Upper lobe of left lung (tissue), 6 donors: ENCODE measurements at regions not wholly inside any gene's neighbourhood (a gene's known extent, or its start where the extent isn't known, plus 50 kb on each side); places are given as distances from the start of the nearest gene placed in this dataset.

Source experiments
- ATAC-seq, 2 donors: fragments of 200-7000 bp; cut with Tn5 transposase; one replicate each; pipeline ENCODE4 v1.9.1; 2022; ENCODE audit warnings: mild to moderate bottlenecking in 2 of 2, moderate library complexity in 2 of 2; ENCODE audit not compliant: low FRiP score in 2 of 2
- DNase-seq, 2 donors: peaks; one replicate each; pipeline ENCODE4 v3.0.0-alpha.2; 2019 to 2020
- H3K27ac ChIP-seq, 4 donors: fragments of 200-600 bp; sonication (generic); one replicate each; pipeline ENCODE4 v1.5.1; 2016 to 2019
- H3K27me3 ChIP-seq, 4 donors: fragments of 200-600 bp; sonication (generic); one replicate each; pipeline ENCODE4 v1.5.1; 2017 to 2019
- H3K36me3 ChIP-seq, 4 donors: fragments of 200-600 bp; sonication (generic); one replicate each; pipeline ENCODE4 v1.5.1; 2016 to 2019
- H3K4me1 ChIP-seq, 4 donors: fragments of 200-600 bp; sonication (generic); one replicate each; pipeline ENCODE4 v1.5.1; 2018 to 2019
- H3K4me3 ChIP-seq, 4 donors: fragments of 200-600 bp; sonication (generic); one replicate each; pipeline ENCODE4 v1.5.1; 2017 to 2019; ENCODE audit warnings: mild to moderate bottlenecking in 2 of 4, moderate library complexity in 1 of 4
- H3K9me3 ChIP-seq, 4 donors: fragments of 200-600 bp; sonication (generic); one replicate each; pipeline ENCODE4 v1.5.1; 2018 to 2019
- CTCF ChIP-seq, 6 experiments: fragments of 450-650 bp in 4 of 6; fragments of 200-600 bp in 2 of 6; sonication (generic) in 2 of 6; IDR thresholded peaks; one replicate each; pipeline ENCODE4 v1.5.1; 2016 to 2019; ENCODE audit warnings: antibody characterized with exemption in 6 of 6
- EP300 ChIP-seq, 4 donors: sonication (generic); formaldehyde crosslinking; IDR thresholded peaks; one replicate each; pipeline ENCODE4 v1.5.1; 2017; ENCODE audit warnings: antibody characterized with exemption in 4 of 4, control low read depth in 2 of 4
- POLR2A ChIP-seq, 4 donors: fragments of 450-650 bp; IDR thresholded peaks; one replicate each; pipeline ENCODE4 v1.5.1; 2016 to 2017; ENCODE audit warnings: antibody characterized with exemption in 4 of 4, mild to moderate bottlenecking in 2 of 4
- POLR2AphosphoS5 ChIP-seq, 2 donors: sonication (generic); formaldehyde crosslinking; IDR thresholded peaks; one replicate each; pipeline ENCODE4 v1.5.1; 2017; ENCODE audit warnings: antibody characterized with exemption in 2 of 2
- WGBS, 2 donors: methylation state at CpG; one replicate each; pipeline ENCODE4 v1.1.5; 2017 to 2018; 5-methylcytosine and 5-hydroxymethylcytosine counted together
- donor health status: DM: no; HTN: no; CAD: no; lungs with moderate emphysema.
- donor health status: DM: no; HTN: yes; CAD: no; lungs with severe emphysema.

DNA sequence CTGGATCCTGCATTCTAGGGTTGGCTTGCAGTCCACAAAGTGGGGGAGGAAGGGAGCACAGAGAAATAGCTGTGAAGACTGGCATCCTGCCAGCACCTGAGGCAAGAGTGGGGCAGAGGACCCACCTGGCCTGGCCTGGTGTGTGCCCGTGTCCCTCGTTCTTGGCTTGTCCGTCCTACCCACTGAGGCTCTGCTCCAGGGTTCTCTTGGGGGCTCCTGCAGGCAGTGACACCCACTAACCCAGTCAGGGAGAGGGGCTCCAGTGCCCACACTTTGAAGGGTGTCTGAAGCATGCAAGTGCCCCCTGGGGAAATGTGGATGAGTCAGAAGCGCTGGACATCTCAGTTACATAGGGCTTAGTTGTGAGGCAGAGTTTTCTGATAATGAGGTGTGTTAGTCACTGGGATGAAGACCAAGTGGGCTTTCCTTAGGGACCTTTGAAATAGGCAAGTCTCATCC lies 79.4 kb downstream of the SLC4A3 start:
- Histone ChIP-seq H3K27me3 (no peaks in the 10 kb centered on the region), H3K9me3 (no peaks in the 10 kb centered on the region), H3K4me3 (no peak overlapping the region), H3K36me3 (no peaks in the 10 kb centered on the region), H3K27ac (no peak overlapping the region), H3K4me1 (peaks cover 0 to 9% (median 0%) of the 10 kb centered on the region in 4 donors)
- TF ChIP-seq EP300 (IDR thresholded peaks at IDR 0.05), result no peak
- no peak for TF ChIP-seq POLR2A (IDR thresholded peaks at IDR 0.05)
- no peak for TF ChIP-seq CTCF (IDR thresholded peaks at IDR 0.05)
- TF ChIP-seq POLR2AphosphoS5 (IDR thresholded peaks at IDR 0.05), result no peak
- DNase-seq, result no peak
- no peak for ATAC-seq
- WGBS, 2 donors, result 91 to 100% methylated on average over 1 to 4 of the region's 4 CpGs

DNA sequence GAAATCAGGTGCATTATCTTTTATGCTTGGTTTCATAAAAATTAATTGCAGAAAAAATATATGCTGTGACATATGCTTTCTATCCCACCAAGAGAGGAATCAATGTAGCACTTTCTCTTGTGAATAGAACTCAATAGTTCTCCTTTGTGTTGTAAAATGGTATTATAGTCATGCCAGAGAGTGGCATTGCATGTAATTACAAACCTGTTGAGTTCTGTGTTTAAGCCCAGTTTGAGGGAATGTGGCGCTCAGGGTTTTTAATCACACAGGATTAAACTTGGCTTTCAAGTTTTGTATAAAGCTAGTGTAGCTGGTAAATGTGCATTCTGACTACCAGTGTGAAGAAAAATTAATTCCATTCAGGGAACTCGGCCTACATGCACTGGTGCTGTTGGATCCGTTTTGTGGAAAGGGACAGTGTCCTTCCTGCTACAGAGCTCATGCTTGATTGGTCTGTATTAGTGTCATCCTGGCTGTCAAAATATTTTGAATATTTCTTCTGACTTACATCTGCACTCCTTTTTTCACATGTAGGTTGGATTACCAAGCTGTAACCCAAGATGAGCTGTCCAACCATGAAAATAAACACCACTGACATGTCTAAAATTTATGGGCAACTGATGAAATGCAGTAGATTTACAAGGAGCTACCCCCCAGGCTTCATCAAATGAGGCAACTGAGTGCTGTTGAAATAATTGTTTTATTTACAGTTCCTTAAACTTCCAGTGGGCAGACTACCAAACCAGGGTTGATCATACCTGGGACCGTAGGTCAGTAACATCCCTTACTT lies 80.3 kb downstream of the SLC4A3 start:
- DNase-seq (no peak), ATAC-seq (no peak)
- Histone ChIP-seq H3K27me3 (no peaks in the 10 kb centered on the region), H3K9me3 (no peaks in the 10 kb centered on the region), H3K4me1 (peaks cover 0 to 7% (median 0%) of the 10 kb centered on the region in 4 donors), H3K36me3 (no peaks in the 10 kb centered on the region), H3K4me3 (no peak overlapping the region), H3K27ac (no peak overlapping the region)
- 82 to 92% methylated on average over 4 of the region's 4 CpGs for WGBS, 2 donors
- TF ChIP-seq EP300 (IDR thresholded peaks at IDR 0.05) (no peak), POLR2A (IDR thresholded peaks at IDR 0.05) (no peak), CTCF (IDR thresholded peaks at IDR 0.05) (no peak), POLR2AphosphoS5 (IDR thresholded peaks at IDR 0.05) (no peak)

- H3K36me3 ChIP-seq, result no peaks in the 10 kb centered on the region
- WGBS, 2 donors, result 40 to 45% methylated on average over 2 of the region's 2 CpGs
Measured at GRCh38 chr2:219709331-219709761, 81.9 kb downstream of the SLC4A3 start.

DNA sequence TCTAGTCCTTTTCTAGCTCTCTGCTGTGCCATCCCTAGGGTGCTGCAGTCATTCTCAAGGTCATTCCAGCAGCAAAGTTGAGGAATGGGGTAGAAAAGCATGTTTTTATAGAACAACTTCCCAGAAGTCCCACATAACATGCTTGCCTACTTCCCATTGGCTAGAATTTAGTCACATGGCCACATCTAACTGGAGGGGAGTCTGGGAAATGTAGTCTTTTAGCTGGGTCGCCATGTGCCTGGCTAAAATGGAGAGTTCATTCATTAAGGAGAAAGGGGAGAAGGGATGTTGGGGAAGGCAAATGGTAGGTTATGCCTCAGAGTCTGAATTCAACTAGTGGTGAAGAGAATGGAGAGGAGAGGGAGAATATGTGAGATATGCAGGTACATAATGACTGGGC lies 85.7 kb downstream of the SLC4A3 start:
- H3K27ac ChIP-seq, result no peak overlapping the region
- WGBS, 2 donors, result 74 to 79% methylated on average over 1 of the region's 1 CpG
- no peaks in the 10 kb centered on the region for H3K9me3 ChIP-seq
- no peaks in the 10 kb centered on the region for H3K27me3 ChIP-seq
- H3K4me1 ChIP-seq, result no peaks in the 10 kb centered on the region
- ATAC-seq (no peak), DNase-seq (no peak)
- TF ChIP-seq POLR2A (IDR thresholded peaks at IDR 0.05), result no peak
- TF ChIP-seq CTCF (IDR thresholded peaks at IDR 0.05), result no peak
- no peak for TF ChIP-seq POLR2AphosphoS5 (IDR thresholded peaks at IDR 0.05)
- TF ChIP-seq EP300 (IDR thresholded peaks at IDR 0.05), result no peak
- H3K4me3 ChIP-seq, result no peak overlapping the region
- H3K36me3 ChIP-seq, result no peaks in the 10 kb centered on the region

More at GRCh38 chr2:219709331-219709761, 81.9 kb downstream of the SLC4A3 start:
- Histone ChIP-seq H3K27ac (no peak overlapping the region), H3K4me1 (no peaks in the 10 kb centered on the region), H3K27me3 (no peaks in the 10 kb centered on the region), H3K9me3 (no peaks in the 10 kb centered on the region), H3K4me3 (no peak overlapping the region)
- DNase-seq, result no peak
- TF ChIP-seq EP300 (IDR thresholded peaks at IDR 0.05), result no peak
- TF ChIP-seq CTCF (IDR thresholded peaks at IDR 0.05), result no peak
- TF ChIP-seq POLR2A (IDR thresholded peaks at IDR 0.05), result no peak
- no peak for TF ChIP-seq POLR2AphosphoS5 (IDR thresholded peaks at IDR 0.05)
- no peak for ATAC-seq
